H4 (cell line): ENCODE measurements at regions not wholly inside any gene's neighbourhood (a gene's known extent, or its start where the extent isn't known, plus 50 kb on each side); places are given as distances from the start of the nearest gene placed in this dataset.
A peak's percentile ranks its signal among the peaks of the same experiment; 100 is the strongest.
"Not testable (repeated sequence)": the region's sequence is repeated elsewhere in the genome, so short reads cannot be mapped to it uniquely, and the experiment has no call there.

Source experiments
- DNase-seq: peaks from one replicate; pipeline ENCODE4 v3.0.0-alpha.2; 2015; ENCODE audit warnings: low spot score

DNA sequence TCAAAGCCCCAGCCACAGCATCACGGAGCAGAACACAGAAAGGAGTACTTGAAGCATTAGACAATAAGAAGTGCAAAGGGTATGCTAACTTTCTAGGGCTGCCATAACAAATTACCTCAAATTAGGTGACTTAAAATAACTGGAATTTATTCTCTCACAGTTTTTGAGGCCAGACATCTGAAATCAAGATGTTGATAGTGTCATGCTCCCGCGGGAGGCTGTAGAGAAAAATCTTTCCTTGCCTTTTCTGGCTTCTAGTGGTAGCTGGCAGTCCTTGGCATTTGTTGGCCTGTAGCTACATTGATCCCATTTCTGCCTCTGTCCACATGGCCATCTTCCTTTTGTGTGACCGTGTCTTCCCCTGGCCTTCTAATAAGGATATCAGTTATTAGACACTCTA lies 51.9 kb upstream of the SPDL1 start:
- DNase-seq: no peak

DNA sequence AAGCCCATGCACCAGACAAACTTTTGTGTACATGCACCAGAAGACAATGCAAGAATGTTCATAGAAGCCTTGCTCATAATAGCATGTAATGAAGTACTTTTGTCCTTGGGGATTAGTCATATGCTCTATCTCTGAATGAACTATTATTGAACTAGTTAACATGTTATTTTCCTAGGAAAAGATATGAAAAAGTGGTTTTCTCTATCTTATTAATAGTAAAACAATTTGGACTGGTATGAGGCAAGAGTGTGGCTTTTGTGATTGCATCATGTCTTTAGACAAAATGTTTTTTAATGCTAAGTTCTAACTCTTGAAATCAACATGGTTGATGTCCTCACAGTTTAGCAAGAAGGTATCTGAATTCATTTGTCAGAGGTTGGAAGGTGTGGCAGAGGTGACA lies 55.7 kb upstream of the SPDL1 start:
- no peak for DNase-seq

DNA sequence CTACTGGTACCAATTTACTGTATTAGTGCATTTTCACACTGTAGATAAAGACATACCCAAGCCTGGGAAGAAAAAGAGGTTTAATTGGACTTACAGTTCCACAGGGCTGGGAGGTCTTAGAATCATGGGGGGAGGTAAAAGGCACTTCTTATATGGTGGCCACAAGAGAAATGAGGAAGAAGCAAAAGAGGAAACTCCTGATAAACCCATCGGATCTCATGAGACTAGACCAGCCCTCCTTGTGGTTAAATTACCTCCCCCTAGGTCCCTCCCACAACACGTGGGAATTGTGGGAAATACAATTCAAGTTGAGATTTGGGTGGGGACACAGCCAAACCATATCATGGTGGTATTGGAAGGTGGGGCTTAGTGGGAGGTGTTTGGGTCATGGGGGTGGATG lies 56.5 kb upstream of the SPDL1 start:
- no peak for DNase-seq

DNA sequence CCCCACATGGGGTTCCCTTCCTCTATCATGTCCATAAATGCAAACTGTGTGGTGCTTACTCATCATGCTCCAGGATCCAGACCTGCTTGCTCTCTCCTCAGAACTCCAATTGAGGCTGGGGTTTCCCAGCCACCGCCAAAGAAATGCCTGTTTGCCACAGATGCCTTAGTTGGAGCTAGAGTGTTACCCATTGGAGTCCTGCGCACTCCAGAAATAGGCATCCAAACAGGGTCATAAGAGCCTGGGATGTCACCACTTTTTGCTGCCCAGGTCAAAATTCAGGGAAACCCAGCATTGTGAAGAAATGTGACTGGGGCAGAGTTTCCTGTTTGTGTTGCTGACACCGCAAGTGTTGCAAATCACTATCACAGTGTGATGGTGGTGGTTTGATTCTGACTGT lies 60.7 kb upstream of the SPDL1 start:
- no peak for DNase-seq

DNA sequence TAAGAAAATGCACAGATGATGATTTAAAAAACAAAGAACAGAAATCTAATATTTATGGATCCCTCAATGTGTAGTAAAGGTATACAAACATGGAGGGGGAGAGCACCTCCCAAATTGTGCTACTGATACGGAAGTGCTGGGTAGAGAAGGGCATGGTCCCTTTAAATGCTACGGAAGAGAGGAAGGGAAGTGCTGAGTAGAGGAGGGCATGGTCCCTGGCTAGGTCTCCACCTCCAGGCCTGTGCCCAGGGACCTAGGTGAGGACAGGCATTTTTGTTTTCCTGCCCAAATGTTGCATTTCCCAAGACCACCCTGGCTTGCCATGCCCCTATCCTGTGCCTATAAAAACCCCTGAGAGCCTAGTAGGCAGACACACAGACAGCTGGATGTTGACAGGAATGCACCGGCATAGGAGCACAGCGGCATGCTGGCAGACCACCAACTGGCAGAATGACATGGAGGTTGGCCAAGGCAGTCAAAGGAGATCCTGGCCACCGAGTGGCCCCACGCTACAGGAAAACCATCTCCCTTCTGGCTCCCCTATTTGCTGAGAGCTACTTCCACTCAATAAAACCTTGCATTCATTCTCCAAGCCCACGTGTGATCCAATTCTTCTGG lies 62.1 kb upstream of the SPDL1 start:
- peak; percentile 21 for DNase-seq

DNA sequence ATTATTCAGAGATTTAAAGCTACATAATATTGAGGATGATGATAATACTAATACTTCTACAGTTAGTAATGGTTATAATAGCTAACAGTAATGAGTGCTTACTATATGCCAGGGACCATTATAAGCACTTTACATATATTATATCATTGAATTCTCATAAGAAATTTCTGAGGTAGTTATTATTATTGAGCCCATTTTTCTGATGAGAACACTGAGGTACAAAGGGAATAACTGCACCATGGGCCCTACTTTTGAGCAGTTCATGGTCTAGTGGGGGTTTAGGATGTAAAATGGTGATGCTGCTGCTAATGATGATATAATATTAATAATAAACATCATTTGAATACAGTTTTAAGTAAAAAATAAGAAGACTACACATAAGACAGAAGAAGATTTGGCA lies 64.2 kb upstream of the SPDL1 start:
- no peak for DNase-seq

DNA sequence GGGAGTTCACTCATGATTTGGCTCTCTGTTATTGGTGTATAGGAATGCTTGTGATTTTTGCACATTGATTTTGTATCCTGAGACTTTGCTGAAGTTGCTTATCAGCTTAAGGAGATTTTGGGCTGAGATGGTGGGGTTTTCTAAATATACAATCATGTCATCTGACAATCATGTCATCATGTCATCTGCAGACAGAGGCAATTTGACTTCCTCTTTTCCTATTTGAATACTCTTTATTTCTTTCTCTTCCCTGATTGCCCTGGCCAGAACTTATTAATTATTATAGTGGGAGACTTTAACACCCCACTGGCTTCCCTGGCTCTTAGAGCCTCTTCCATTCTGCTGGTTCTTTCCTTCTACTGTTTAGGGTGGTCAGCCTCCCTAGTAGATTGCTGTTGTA lies 64.8 kb upstream of the SPDL1 start:
- DNase-seq: not testable (repeated sequence)

DNA sequence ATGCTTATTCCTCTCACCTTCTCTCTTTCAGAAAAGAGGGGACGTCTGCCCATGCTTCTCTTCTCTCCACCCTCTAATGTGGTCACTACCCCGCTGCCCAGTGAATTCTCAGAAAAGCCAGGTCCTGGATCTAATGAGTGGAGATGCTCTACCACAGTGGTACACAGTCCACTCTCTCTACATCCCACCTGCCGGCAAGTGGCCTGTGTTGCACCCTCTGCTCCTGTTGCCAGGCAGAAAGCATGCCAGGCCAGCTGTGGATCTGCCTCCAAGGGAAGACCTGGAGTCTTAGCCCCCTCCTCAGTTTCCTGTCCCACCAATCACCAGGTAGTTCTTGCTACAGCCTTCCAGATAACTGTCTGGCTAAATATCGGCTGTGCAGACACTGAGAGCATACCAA lies 71.2 kb upstream of the SPDL1 start:
- no peak for DNase-seq

DNA sequence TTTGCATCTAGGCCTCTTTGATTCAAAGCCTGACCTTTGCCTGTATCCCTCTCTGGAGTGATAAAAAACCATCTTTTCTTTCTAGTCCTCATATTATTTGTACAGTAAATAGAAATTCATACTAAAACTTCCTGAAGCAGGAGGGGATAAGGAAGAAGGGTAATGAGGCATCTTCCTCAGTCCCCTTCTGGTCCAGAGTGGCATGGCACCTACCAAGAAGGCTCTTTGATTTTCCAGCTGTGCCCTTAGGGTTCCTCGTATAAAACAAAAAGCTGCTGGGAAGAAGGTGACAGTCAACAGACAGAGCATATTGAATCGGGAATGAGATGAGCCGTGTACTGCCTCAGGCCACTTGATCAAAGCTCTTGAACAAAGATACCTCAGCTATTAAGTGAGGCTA lies 71.9 kb upstream of the SPDL1 start:
- DNase-seq: no peak

DNA sequence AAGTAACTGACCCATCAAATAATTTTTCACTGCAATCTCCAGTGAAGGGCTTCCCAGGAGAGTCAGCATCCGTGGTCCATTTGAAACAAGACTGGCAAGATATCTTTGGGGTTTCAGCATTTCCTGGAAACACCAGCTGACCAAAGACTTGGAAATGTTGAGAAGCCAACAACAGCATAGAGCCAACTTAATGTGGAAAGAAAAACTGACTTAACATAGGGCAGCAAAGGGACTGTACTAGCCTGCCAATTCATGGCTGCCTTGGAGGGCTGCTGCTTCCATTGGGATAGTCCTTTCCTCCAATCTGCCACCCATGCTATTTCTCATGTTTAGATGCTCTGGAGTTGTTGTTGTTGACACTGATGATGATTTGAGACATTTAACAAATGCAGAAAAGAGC lies 76.5 kb upstream of the SPDL1 start:
- no peak for DNase-seq

DNA sequence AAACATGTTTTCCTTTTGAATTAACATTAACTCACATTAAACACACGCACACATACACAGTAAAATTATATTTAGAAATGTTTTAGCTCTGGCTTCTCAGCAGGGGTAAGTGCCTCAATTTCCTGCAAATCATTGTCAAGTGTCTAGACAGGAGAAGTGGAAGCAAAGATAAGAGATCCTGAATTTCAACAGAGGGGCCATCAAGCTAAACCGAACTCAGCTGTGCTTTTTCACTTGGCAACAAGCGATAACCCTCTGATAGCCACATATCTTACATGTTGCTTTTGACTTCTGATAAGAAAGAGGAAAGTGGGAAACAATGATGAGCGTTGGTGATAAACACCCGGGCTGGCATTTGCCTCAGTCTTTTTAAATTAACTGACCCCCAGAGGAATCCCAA lies 79.7 kb upstream of the SPDL1 start:
- no peak for DNase-seq

DNA sequence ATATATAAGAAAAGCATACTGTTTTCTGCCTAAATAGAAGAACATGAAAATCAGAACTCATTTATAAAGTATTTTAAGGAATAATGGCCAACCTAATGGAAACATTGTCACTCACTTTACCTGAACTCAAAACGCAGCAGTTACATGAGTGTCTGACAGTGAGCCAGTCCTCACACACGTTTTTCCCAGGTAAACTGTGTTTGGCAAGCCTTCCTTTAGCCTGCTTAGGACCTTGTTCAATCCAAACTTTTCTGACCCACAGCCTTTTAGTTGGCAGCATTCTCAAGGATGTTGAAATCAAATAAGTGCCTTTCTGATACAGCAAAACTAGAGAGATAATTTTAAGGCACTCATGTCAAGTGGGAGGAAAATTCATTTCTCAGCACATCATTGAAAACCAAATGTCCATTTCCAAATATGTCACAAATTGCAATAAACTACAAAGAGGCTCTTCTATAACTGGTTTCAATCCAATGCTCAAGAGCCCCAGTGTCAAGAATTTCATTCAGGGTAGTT lies 83.5 kb upstream of the SPDL1 start:
- no peak for DNase-seq

DNA sequence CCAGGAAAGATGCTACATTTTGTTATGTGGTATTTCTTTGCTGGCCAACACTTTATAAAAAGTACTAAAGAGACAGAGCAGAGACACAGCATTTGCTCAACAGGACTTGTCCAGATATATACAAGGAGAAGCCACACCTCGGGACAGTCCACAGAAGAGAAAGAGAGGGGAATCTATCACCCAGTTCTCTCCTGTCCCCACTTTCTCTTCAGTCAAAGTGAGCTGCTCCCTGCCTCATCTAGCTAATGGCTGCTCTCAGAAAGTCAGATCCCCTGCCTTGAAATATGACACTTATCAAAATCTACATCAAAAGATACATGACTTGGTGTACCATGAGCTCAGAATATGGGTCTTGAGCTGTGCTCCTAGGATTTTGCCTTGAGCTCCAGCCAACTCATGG lies 86.7 kb upstream of the SPDL1 start:
- no peak for DNase-seq

DNA sequence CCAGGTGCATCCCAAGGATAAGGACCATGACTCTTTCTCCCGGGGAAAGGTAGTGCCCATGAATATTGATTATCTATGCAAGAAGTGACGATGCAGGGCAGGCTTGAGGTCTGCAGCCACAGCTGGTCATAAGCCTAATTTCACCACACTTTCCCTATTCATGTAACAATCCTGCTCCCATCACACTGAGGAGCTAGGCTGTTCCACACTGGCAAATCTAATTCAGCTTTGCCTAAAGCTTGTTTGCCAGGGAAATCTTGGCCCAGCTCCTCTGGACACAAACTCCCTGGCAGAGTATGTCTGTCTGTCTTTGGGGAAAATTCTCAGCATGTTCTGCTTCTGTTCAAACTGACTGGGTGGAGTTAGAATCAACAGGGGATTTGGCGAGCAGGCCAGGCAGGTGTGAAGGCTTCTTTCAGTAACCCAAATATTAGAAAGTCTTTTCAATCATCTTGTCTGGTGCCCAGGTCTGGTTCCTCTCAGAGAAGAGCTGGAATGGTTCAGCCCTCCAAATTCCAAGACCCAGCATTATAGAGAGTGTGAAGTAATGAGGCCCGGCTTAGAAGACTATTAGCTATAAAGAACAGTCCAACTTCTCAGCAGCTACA lies 88.5 kb upstream of the SPDL1 start:
- no peak for DNase-seq

DNA sequence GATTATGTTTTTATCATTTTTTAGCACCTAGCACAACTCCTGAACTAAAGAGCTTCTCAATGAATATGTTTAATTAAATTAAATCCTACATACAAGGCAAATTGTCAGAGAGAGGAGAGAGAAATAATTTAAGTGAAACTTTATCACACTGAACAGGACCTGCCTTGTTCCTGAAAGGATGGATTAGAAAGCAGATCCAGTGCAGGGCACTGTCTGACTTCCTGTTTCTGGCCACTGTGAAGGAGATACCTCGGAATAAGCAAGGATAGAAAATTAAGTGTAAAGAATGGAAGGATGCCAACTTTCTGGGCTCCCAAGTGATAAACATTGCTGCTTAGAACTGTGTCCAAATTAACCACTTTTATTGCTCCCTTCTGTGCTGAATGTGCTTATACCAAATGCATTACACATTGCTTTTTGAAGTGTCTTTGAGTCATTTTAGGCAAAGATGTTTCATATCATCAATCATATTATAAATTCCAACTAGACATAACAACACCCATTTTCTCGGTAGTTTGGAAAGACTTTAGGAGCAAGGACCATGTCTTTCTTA lies 89.1 kb upstream of the SPDL1 start:
- DNase-seq: no peak

DNA sequence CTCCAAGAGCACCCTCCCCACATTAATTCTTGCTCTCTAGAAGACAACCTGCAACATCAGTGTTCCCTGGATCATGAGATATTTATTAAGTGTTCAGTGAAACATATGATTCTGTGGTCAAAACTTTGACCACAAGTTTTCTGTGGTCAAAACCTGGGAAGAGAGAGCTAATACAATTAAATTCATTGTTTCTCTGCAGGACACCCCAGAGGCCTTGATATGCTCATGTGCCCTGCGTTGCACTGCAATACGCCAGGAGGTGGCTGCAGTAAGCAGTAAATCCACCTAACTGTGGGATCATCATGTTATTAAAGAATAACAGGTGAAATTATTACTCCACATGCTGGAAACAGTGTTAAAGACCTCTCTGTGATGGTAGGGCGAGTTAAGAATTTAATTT lies 109.3 kb upstream of the SPDL1 start:
- DNase-seq: no peak

DNA sequence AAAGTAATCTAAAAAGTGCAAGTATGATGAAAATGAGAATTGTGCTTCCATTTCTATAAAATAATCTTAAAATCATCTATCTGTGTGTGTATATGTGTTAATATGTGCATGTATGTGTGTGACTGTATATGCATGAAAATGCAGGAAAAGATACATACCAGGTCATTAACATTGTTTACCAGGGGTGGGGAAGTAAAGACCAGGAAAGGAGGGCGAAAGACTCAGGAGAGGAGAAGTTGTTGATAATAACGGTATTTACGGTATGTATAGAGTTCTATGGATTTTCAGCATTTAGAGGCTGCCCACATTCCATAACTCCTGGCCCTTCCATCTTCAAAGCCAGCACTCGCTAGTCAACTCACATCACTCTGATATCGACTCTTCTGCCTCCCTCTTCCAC lies 111.0 kb upstream of the SPDL1 start:
- DNase-seq: no peak

DNA sequence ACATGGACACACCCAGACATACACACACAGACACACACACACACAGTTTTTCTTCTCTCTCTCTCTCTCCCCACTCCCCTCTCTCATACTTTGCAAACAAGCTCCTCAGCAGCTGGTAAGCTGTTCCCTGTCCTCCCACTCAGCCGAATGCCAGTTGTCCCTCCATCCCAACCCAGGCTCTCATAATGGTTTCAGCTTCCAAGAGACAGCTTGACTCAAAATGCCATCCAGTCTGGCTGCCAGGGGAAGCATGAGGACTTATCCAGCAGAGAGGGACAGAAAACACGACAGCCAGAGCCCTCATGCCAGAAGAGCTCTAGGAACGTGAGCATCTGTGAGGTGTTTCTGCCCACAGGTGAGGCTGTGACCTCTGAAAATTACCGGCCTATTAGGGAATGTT lies 112.6 kb upstream of the SPDL1 start:
- DNase-seq: no peak

DNA sequence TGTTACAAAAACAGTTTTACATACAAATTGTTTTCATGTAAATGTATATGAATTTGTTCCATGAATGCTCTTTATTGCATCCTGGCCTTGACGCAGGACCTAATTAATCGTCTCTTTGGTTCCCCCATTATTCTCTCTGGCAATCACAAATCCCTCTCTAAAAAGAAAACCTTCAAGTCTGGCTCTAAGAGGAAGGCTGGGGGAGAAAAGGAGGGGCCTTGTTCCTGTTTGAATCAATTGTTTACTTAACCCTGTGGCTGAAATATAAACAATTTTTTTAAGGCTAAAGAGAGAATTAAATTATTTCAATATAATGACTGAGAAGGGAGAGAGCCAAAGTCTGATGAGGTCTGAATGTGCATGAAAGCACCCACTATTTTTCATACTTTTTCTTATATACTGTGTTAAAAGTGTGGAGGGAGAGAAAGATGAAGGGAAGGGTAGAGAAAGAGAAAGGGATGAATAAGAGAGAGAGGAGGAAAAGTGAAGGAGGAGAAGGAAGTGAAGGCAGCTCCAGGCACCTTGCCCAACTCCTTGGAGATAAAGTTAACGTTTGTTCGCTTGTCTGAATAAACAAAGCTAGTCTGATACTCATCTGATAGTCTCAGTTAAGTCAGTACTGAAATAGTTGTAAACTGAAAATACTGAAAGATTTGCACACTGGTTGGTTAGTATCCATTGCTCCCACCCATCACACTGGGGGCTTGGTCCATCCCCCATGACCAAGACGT lies 116.4 kb upstream of the SPDL1 start:
- no peak for DNase-seq

DNA sequence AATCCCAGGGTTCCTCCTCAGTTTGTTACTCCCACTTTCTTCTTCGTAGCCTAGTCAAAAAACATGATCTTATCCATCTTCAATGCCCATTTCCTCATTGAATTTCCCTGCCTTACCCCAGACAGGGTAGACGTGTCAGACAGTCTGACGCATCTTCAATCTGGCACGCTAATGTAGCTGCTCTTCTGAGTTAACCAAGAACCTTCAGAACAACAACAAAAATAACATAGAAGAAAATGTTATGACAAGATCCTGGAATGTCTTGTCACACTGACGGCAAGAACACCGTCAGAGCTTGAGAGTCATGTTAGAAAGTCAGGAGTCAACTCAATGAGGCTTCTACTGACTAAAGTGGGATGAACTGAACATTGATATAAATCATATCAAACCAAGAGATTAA lies 122.7 kb upstream of the SPDL1 start:
- DNase-seq: no peak

DNA sequence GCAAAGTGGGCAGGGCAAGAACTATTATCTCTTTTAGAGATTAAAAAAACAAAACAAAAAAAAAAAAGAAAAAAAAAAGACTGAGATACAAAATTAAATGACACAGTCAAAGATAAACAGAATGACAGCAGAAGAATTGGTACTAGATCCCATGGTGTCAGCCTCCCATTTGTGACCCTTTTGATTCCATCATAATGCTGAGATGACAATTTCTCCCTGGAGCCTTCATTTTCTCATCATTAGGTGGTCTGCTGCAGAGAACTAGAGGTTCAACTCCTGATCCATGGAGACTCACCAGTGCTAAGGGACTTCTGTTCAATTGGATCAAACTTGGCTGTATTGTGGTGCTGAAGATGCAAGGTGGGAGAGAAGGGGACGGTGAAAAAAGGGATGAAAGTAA lies 123.5 kb upstream of the SPDL1 start:
- no peak for DNase-seq

DNA sequence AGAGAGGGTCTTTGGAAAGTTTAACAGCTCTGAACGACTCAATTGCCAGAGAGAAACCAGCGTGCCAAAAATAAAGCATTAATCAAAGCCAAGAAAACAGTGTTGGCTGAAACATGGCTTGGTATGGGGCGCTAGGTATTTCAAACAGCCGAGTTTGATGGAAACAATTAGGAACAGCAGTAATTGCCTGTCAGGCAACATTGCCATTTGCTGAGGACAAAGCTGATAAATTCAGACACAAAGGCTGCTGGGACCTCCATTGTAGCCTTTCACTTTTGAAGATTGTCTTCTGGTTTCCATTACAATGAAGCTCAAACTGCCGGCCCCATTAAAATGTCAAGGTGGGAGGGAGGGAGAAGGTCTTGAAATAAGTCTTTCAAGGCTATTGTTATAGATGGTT lies 125.4 kb upstream of the SPDL1 start:
- no peak for DNase-seq

DNA sequence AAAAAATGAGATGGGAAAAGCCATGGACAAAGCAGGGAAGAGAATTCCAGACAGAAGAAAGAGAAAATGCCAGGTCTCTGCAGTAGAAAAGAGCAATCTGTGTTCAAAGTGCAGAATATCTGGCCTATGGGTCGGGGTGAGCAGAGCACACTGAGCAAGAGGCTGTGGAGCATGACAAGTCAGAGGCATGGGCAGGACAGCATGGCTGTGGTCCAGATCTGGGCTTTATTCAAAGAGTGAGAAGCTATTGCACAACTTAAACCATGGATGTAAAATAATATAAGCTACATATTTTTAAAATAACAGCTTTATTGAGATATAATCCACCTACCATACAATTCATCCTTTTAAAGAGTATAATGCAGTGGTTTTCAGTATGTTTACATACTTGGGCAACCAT lies 133.1 kb upstream of the SPDL1 start:
- DNase-seq: peak; percentile 20
